B cell (primary cell): ENCODE measurements at regions not wholly inside any gene's neighbourhood (a gene's known extent, or its start where the extent isn't known, plus 50 kb on each side); places are given as distances from the start of the nearest gene placed in this dataset.

Source experiments
- ATAC-seq: fragments of 200-7000 bp; cut with Tn5 transposase; one replicate; pipeline ENCODE4 v1.10.0; 2021; ENCODE audit warnings: low read depth, mild to moderate bottlenecking, moderate number of reproducible peaks, moderate library complexity
- CTCF ChIA-PET: fragments of 350-600 bp; sonication (Branson Sonifier 250); formaldehyde crosslinking; loops from one replicate; lab custom pipeline; 2021; ENCODE audit warnings: antibody characterized with exemption, inconsistent platforms; lab: Charles Lee
- POLR2A ChIA-PET: fragments of 350-600 bp; sonication (Branson Sonifier 250); formaldehyde crosslinking; loops from one replicate; lab custom pipeline; 2021; ENCODE audit warnings: antibody characterized with exemption; lab: Charles Lee
- DNase-seq: peaks from one replicate; pipeline ENCODE4 v3.0.0; 2013
- H2AFZ ChIP-seq: 2 replicates; pipeline ENCODE4 v1.6.1; 2012; ENCODE audit warnings: mild to moderate bottlenecking, low read depth, low read length; ENCODE audit not compliant: insufficient read depth, poor library complexity, severe bottlenecking
- H3K27ac ChIP-seq, 2 donors: 1 replicate in 1 of 2; 2 replicates in 1 of 2; pipeline ENCODE4 v1.5.1; 2012 to 2013; ENCODE audit warnings: low read length in 2 of 2, mild to moderate bottlenecking in 2 of 2, moderate library complexity in 1 of 2
- H3K27me3 ChIP-seq, 4 experiments: fragments of 200-600 bp in 1 of 4; sonication (generic) in 1 of 4; replicated peaks in 1 of 4; 1 replicate in 2 of 4; 2 replicates in 2 of 4; pipeline versions ENCODE4 v1.6.1 to v1.7.0; 2013 to 2016; ENCODE audit warnings: low read length in 3 of 4, mild to moderate bottlenecking in 2 of 4, mixed read lengths in 1 of 4, moderate library complexity in 1 of 4; ENCODE audit not compliant: insufficient read depth in 4 of 4, control insufficient read depth in 3 of 4; ENCODE audit errors: control extremely low read depth in 1 of 4
- H3K36me3 ChIP-seq, 2 experiments: replicated peaks in 1 of 2; 1 replicate in 1 of 2; 2 replicates in 1 of 2; pipeline versions ENCODE4 v1.6.1 to v1.7.1; 2013; ENCODE audit warnings: low read length in 1 of 2; ENCODE audit not compliant: insufficient read depth in 2 of 2, control insufficient read depth in 1 of 2; ENCODE audit errors: control extremely low read depth in 1 of 2, extremely low read depth in 1 of 2
- H3K4me1 ChIP-seq, 2 donors: fragments of 200-600 bp in 1 of 2; sonication (generic) in 1 of 2; 1 replicate in 1 of 2; 2 replicates in 1 of 2; pipeline versions ENCODE4 v1.5.1 to v1.6.1; 2013 to 2017; ENCODE audit warnings: low read length in 2 of 2; ENCODE audit not compliant: control insufficient read depth in 2 of 2, insufficient read depth in 2 of 2
- H3K4me2 ChIP-seq: replicated peaks from 2 replicates; pipeline ENCODE3; 2012; ENCODE audit warnings: mild to moderate bottlenecking, low read depth, low read length; ENCODE audit not compliant: poor library complexity, severe bottlenecking
- H3K4me3 ChIP-seq, 5 experiments: fragments of 200-600 bp in 1 of 5; sonication (generic) in 1 of 5; 1 replicate in 3 of 5; 2 replicates in 2 of 5; pipeline versions ENCODE4 v1.5.1 to v1.7.0; 2011 to 2016; ENCODE audit warnings: low read length in 4 of 5, mild to moderate bottlenecking in 4 of 5, low read depth in 2 of 5, control low read depth in 1 of 5, moderate library complexity in 1 of 5; ENCODE audit not compliant: insufficient read depth in 1 of 5; ENCODE audit errors: control extremely low read depth in 1 of 5, extremely low read depth in 1 of 5
- H3K79me2 ChIP-seq: fragments of 200-600 bp; sonication (generic); one replicate; pipeline ENCODE4 v1.6.0; 2016; ENCODE audit warnings: low read length; ENCODE audit not compliant: control insufficient read depth, insufficient read depth
- H3K9ac ChIP-seq: fragments of 200-600 bp; sonication (generic); 2 replicates; pipeline ENCODE4 v1.6.1; 2017; ENCODE audit warnings: mild to moderate bottlenecking, low read length, moderate library complexity
- H3K9me3 ChIP-seq, 3 donors: one replicate each; pipeline versions ENCODE4 v1.6.1 to v1.7.1; 2013; ENCODE audit warnings: low read length in 2 of 3; ENCODE audit not compliant: control insufficient read depth in 2 of 3, insufficient read depth in 1 of 3; ENCODE audit errors: control extremely low read depth in 1 of 3
- H4K20me1 ChIP-seq: 2 replicates; pipeline ENCODE4 v1.6.0; 2012; ENCODE audit warnings: mild to moderate bottlenecking, low read length; ENCODE audit not compliant: insufficient read depth, control insufficient read depth, poor library complexity, severe bottlenecking
- H3K27ac Mint-ChIP-seq: one replicate; pipeline ENCODE4 v1.8.0; 2021; ENCODE audit warnings: mixed read lengths
- H3K27me3 Mint-ChIP-seq: one replicate; pipeline ENCODE4 v1.8.0; 2021; ENCODE audit warnings: mixed read lengths
- H3K4me1 Mint-ChIP-seq: one replicate; pipeline ENCODE4 v1.8.0; 2021; ENCODE audit warnings: mixed read lengths
- H3K4me3 Mint-ChIP-seq: one replicate; pipeline ENCODE4 v1.8.0; 2021; ENCODE audit warnings: mixed read lengths
- H3K9me3 Mint-ChIP-seq: one replicate; pipeline ENCODE4 v1.8.0; 2022; ENCODE audit warnings: mixed read lengths; ENCODE audit not compliant: insufficient read depth
- CTCF ChIP-seq: fragments of 200-600 bp; IDR thresholded peaks from one replicate; pipeline ENCODE4 v1.8.0; 2022; ENCODE audit warnings: antibody characterized with exemption, mild to moderate bottlenecking
- EZH2 ChIP-seq: IDR thresholded peaks from 2 replicates; pipeline ENCODE4 v1.6.1; 2012; ENCODE audit warnings: borderline replicate concordance, low read depth, mild to moderate bottlenecking, moderate library complexity, low read length; ENCODE audit not compliant: insufficient read depth, poor library complexity, severe bottlenecking
- WGBS: methylation state at CpG from one replicate; pipeline ENCODE4 v1.1.5; 2013; ENCODE audit warnings: missing lambda C conversion rate; ENCODE audit not compliant: insufficient coverage; 5-methylcytosine and 5-hydroxymethylcytosine counted together
- intact Hi-C: fragments of 100-400 bp; cut with micrococcal nuclease; formaldehyde crosslinking; loops from one replicate; pipeline ENCODE4 v1.10.0; 2022

- H3K27ac ChIP-seq, result no peak overlapping the region
- Mint-ChIP-seq H3K4me1 (no peaks in the 10 kb centered on the region), H3K27me3 (no peaks in the 10 kb centered on the region), H3K9me3 (no peaks in the 10 kb centered on the region), H3K4me3 (no peak overlapping the region), H3K27ac (no peak overlapping the region)
- POLR2A ChIA-PET, result no interaction called here
- H3K36me3 ChIP-seq, result no peaks in the 10 kb centered on the region
- H4K20me1 ChIP-seq, result no peaks in the 10 kb centered on the region
- ATAC-seq (no peak), DNase-seq (no peak)
- H3K4me3 ChIP-seq, result no peak overlapping the region
- no peak overlapping the region for H3K4me2 ChIP-seq
- no peaks in the 10 kb centered on the region for H3K9me3 ChIP-seq
- intact Hi-C loops, result no loop called here
- no peak overlapping the region for H3K9ac ChIP-seq
- WGBS, result 83% methylated on average over 1 of the region's 2 CpGs
- CTCF ChIA-PET, result no interaction called here
- no peaks in the 10 kb centered on the region for H3K79me2 ChIP-seq
- H3K27me3 ChIP-seq, result no peaks in the 10 kb centered on the region
- no peak overlapping the region for H2AFZ ChIP-seq
- TF ChIP-seq EZH2 (no peak), CTCF (no peak)
- H3K4me1 ChIP-seq, result no peaks in the 10 kb centered on the region
Measured at GRCh38 chr13:38563739-38564138, 123.1 kb upstream of the FREM2 start.

- Histone ChIP-seq H3K4me2 (no peak overlapping the region), H3K4me1 (no peaks in the 10 kb centered on the region), H2AFZ (no peak overlapping the region), H3K27ac (no peak overlapping the region), H3K9ac (no peak overlapping the region), H3K27me3 (no peaks in the 10 kb centered on the region), H3K4me3 (no peak overlapping the region), H4K20me1 (no peaks in the 10 kb centered on the region), H3K9me3 (no peaks in the 10 kb centered on the region), H3K36me3 (no peaks in the 10 kb centered on the region), H3K79me2 (no peaks in the 10 kb centered on the region)
- no peaks in the 10 kb centered on the region for H3K9me3 Mint-ChIP-seq
- ChIA-PET POLR2A (no interaction called here), CTCF (interaction anchor here (0.8 kb wide), 1 partner anchor 9 kb away, joined by 3 read pairs; no protein-coding TSS in a partner anchor)
- DNase-seq (no peak), ATAC-seq (no peak)
- H3K27ac Mint-ChIP-seq, result no peak overlapping the region
- H3K4me3 Mint-ChIP-seq, result no peak overlapping the region
- no peaks in the 10 kb centered on the region for H3K4me1 Mint-ChIP-seq
- no peak for TF ChIP-seq CTCF
- TF ChIP-seq EZH2, result no peak
- 100% methylated on average over 1 of the region's 7 CpGs for WGBS
- no peaks in the 10 kb centered on the region for H3K27me3 Mint-ChIP-seq
- intact Hi-C loops, result no loop called here
Measured at GRCh38 chr13:38564256-38565150, 122.4 kb upstream of the FREM2 start.
